ENCODE measurements at regions not wholly inside any gene's neighbourhood (a gene's known extent, or its start where the extent isn't known, plus 50 kb on each side); places are given as distances from the start of the nearest gene placed in this dataset.

DNA sequence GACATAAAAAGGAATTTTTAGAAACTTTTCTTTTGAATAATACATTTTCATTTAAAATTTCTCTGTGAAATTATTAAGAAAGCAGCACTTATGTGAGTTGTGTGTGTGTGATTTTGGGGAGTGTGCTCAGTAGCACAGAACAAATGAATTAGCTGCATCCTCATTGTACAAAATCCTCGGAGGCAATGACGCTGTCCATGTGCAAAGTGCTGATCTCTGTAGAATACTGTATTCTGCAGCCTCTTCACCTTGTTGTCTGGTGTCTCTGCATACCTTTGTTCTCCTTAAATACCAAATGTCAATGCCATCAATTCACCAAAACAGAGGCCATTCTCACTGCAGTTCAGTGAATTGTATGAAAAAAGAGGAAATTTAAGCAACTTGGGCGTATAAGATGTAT lies 838.4 kb downstream of the QKI start:
- DNase-seq (ENCODE audit: low read depth, low spot score), result no peak
- Histone ChIP-seq H3K9me2 (ENCODE audit: insufficient read depth) (no peaks in the 10 kb centered on the region), H3K79me2 (ENCODE audit: insufficient read depth, low read length) (no peaks in the 10 kb centered on the region), H3K36me3 (ENCODE audit: control insufficient read depth in 1 of 2, insufficient read depth in 2 of 2, low read length in 2 of 2) (no peaks in the 10 kb centered on the region), H3K4me2 (ENCODE audit: low read length) (no peak overlapping the region), H2AFZ (ENCODE audit: low read depth, low read length, poor library complexity, severe bottlenecking) (no peak overlapping the region), H3K4me1 (ENCODE audit: control insufficient read depth in 1 of 2, insufficient read depth in 2 of 2, low read length in 2 of 2) (no peaks in the 10 kb centered on the region), H3K9ac (ENCODE audit: low read length) (no peak overlapping the region), H3K9me3 (ENCODE audit: control insufficient read depth in 1 of 2, insufficient read depth in 1 of 2, low read depth in 1 of 2, low read length in 2 of 2) (no peaks in the 10 kb centered on the region), H3K27me3 (ENCODE audit: insufficient read depth, low read length) (no peaks in the 10 kb centered on the region), H3K4me3 (replicated peaks in 1 of 2; ENCODE audit: low read depth in 1 of 2, low read length in 2 of 2) (no peak overlapping the region), H3K27ac (ENCODE audit: low read depth, low read length) (no peak overlapping the region), H4K20me1 (ENCODE audit: insufficient read depth) (no peaks in the 10 kb centered on the region)
- ChIA-PET CTCF (no interaction called here), POLR2A (no interaction called here), RAD21 (ENCODE audit: low non-redundant PET in 1 of 2, low total read pairs in 2 of 2, uncharacterized antibody in 2 of 2, unreplicated experiment in 2 of 2) (no interaction called here)
- TF ChIP-seq SP1 (IDR thresholded peaks at IDR 0.05; ENCODE audit: low read depth) (no peak), EGR1 (IDR thresholded peaks at IDR 0.05; ENCODE audit: low read depth) (no peak), POLR2A (IDR thresholded peaks at IDR 0.05; ENCODE audit: borderline replicate concordance, extremely low read depth, insufficient read depth, insufficient read length) (no peak), REST (IDR thresholded peaks at IDR 0.05; ENCODE audit: low read depth) (peak; percentile 40)
- ATAC-seq, result no peak
- intact Hi-C loops (cut with micrococcal nuclease), result no loop called here
- no TSS peak for BruUV-seq (replicated peaks)

GRCh38 chr6:164252291-164252690 lies 837.8 kb downstream of the QKI start:
- POLR2A ChIA-PET, result no interaction called here
- H3K27me3 ChIP-seq (ENCODE audit: insufficient read depth, low read length), result no peaks in the 10 kb centered on the region
- no peak overlapping the region for H3K27ac ChIP-seq (ENCODE audit: low read depth, low read length)
- H3K9ac ChIP-seq (ENCODE audit: low read length), result no peak overlapping the region
- H3K9me2 ChIP-seq (ENCODE audit: insufficient read depth), result no peaks in the 10 kb centered on the region
- no peaks in the 10 kb centered on the region for H4K20me1 ChIP-seq (ENCODE audit: insufficient read depth)
- no peak overlapping the region for H3K4me3 ChIP-seq (replicated peaks in 1 of 2; ENCODE audit: low read depth in 1 of 2, low read length in 2 of 2)
- DNase-seq (ENCODE audit: low read depth, low spot score), result no peak
- RAD21 ChIA-PET (ENCODE audit: low non-redundant PET in 1 of 2, low total read pairs in 2 of 2, uncharacterized antibody in 2 of 2, unreplicated experiment in 2 of 2), result no interaction called here
- H3K9me3 ChIP-seq (ENCODE audit: control insufficient read depth in 1 of 2, insufficient read depth in 1 of 2, low read depth in 1 of 2, low read length in 2 of 2), result no peaks in the 10 kb centered on the region
- no peaks in the 10 kb centered on the region for H3K79me2 ChIP-seq (ENCODE audit: insufficient read depth, low read length)
- no peak for ATAC-seq
- no peaks in the 10 kb centered on the region for H3K36me3 ChIP-seq (ENCODE audit: control insufficient read depth in 1 of 2, insufficient read depth in 2 of 2, low read length in 2 of 2)
- no peak overlapping the region for H2AFZ ChIP-seq (ENCODE audit: low read depth, low read length, poor library complexity, severe bottlenecking)
- no peak overlapping the region for H3K4me2 ChIP-seq (ENCODE audit: low read length)
- CTCF ChIA-PET, result no interaction called here
- no TSS peak for BruUV-seq (replicated peaks)
- intact Hi-C loops (cut with micrococcal nuclease), result no loop called here
- TF ChIP-seq, protein P1, sequence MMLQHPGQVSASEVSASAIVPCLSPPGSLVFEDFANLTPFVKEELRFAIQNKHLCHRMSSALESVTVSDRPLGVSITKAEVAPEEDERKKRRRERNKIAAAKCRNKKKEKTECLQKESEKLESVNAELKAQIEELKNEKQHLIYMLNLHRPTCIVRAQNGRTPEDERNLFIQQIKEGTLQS (IDR thresholded peaks at IDR 0.05), result no peak
- no peak for TF ChIP-seq YY1 (IDR thresholded peaks at IDR 0.05; ENCODE audit: extremely low read depth, insufficient replicate concordance, low read depth, low read length)
- no peak for TF ChIP-seq JUND (IDR thresholded peaks at IDR 0.05)
- TF ChIP-seq, protein P2, sequence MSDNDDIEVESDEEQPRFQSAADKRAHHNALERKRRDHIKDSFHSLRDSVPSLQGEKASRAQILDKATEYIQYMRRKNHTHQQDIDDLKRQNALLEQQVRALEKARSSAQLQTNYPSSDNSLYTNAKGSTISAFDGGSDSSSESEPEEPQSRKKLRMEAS (IDR thresholded peaks at IDR 0.05), result no peak
- TF ChIP-seq ZFX (IDR thresholded peaks at IDR 0.05), result no peak
- no peak for TF ChIP-seq EZH2phosphoT487 (IDR thresholded peaks at IDR 0.05; ENCODE audit: borderline replicate concordance)
- TF ChIP-seq ZBTB33 (IDR thresholded peaks at IDR 0.05; ENCODE audit: extremely low read depth, insufficient replicate concordance, low read length), result no peak
- no peaks in the 10 kb centered on the region for H3K4me1 ChIP-seq (ENCODE audit: control insufficient read depth in 1 of 2, insufficient read depth in 2 of 2, low read length in 2 of 2)
